OCI-LY7 (cell line): ENCODE measurements at regions not wholly inside any gene's neighbourhood (a gene's known extent, or its start where the extent isn't known, plus 50 kb on each side); places are given as distances from the start of the nearest gene placed in this dataset.
"Not testable (repeated sequence)": the region's sequence is repeated elsewhere in the genome, so short reads cannot be mapped to it uniquely, and the experiment has no call there.

ENCODE experiments used
- BruUV-seq: library from RNA; stranded (reverse); fragments of 400-500 nt; replicated peaks from 2 replicates; lab custom pipeline; 2021; lab: Mats Ljungman, UMichigan
- CTCF ChIA-PET: fragments of 300-600 bp; sonication (Branson Sonifier 250); formaldehyde crosslinking; loops from one replicate; lab custom pipeline; 2022; ENCODE audit warnings: antibody characterized with exemption; ENCODE audit not compliant: unreplicated experiment; lab: Charles Lee
- POLR2A ChIA-PET: fragments of 300-600 bp; sonication (Branson Sonifier 250); formaldehyde crosslinking; loops from one replicate; lab custom pipeline; 2022; ENCODE audit warnings: antibody characterized with exemption; lab: Charles Lee
- DNase-seq: peaks from one replicate; pipeline ENCODE4 v3.0.0-alpha.2; 2015; ENCODE audit warnings: low spot score
- H2AFZ ChIP-seq: fragments of 200-600 bp; sonication (generic), shearing (Covaris generic); 2 replicates; pipeline ENCODE4 v1.6.1; 2014; ENCODE audit warnings: mild to moderate bottlenecking, antibody characterized with exemption, low read length, moderate library complexity
- H3K27ac ChIP-seq: fragments of 200-600 bp; sonication (generic); 2 replicates; pipeline ENCODE4 v1.5.1; 2014; ENCODE audit warnings: mixed run types, low read depth, mild to moderate bottlenecking, moderate library complexity, low read length, inconsistent platforms; ENCODE audit not compliant: poor library complexity, severe bottlenecking
- H3K36me3 ChIP-seq: fragments of 200-600 bp; sonication (generic); 2 replicates; pipeline ENCODE4 v1.6.1; 2014; ENCODE audit warnings: mild to moderate bottlenecking, antibody characterized with exemption, low read length, moderate library complexity, mixed read lengths; ENCODE audit not compliant: insufficient read depth
- H3K4me1 ChIP-seq: fragments of 200-600 bp; sonication (generic); 2 replicates; pipeline ENCODE4 v1.5.1; 2014; ENCODE audit warnings: mild to moderate bottlenecking, low read length; ENCODE audit not compliant: insufficient read depth, poor library complexity, severe bottlenecking
- H3K4me2 ChIP-seq: fragments of 200-600 bp; sonication (generic); 2 replicates; pipeline ENCODE4 v1.6.1; 2014; ENCODE audit warnings: mild to moderate bottlenecking, low read length
- H3K4me3 ChIP-seq: fragments of 200-600 bp; sonication (generic); 2 replicates; pipeline ENCODE4 v1.5.1; 2014; ENCODE audit warnings: mild to moderate bottlenecking, low read depth, low read length; ENCODE audit not compliant: poor library complexity, severe bottlenecking
- H3K79me2 ChIP-seq: fragments of 200-600 bp; sonication (generic); 2 replicates; pipeline ENCODE4 v1.6.1; 2016; ENCODE audit warnings: low read depth, mild to moderate bottlenecking, low read length, moderate library complexity, mixed read lengths; ENCODE audit not compliant: insufficient read depth
- H3K9me2 ChIP-seq: fragments of 200-600 bp; sonication (generic); 2 replicates; pipeline ENCODE4 v1.6.1; 2016; ENCODE audit warnings: mild to moderate bottlenecking, low read length, mixed read lengths; ENCODE audit not compliant: insufficient read depth
- H3K9me3 ChIP-seq: fragments of 200-600 bp; sonication (generic); 2 replicates; pipeline ENCODE4 v1.6.1; 2014; ENCODE audit warnings: mild to moderate bottlenecking, mixed run types, low read length, mixed read lengths
- H4K20me1 ChIP-seq: fragments of 200-600 bp; sonication (generic); 2 replicates; pipeline ENCODE4 v1.6.1; 2014; ENCODE audit warnings: mild to moderate bottlenecking, antibody characterized with exemption, low read length, moderate library complexity, mixed read lengths; ENCODE audit not compliant: insufficient read depth
- EZH2phosphoT487 ChIP-seq: fragments of 200-600 bp; sonication (generic); IDR thresholded peaks from 2 replicates; pipeline ENCODE4 v1.6.1; 2018; ENCODE audit warnings: low read depth, borderline replicate concordance, mild to moderate bottlenecking, mixed run types, antibody characterized with exemption, low read length, moderate library complexity, mixed read lengths
- intact Hi-C: fragments of 100-400 bp; cut with micrococcal nuclease; formaldehyde crosslinking; loops from one replicate; pipeline ENCODE4 v1.10.0; 2022; ENCODE audit not compliant: unreplicated experiment
- TF ChIP-seq, protein P1 (sequence below): fragments of 200-600 bp; sonication (generic); conservative IDR thresholded peaks from 2 replicates; pipeline ENCODE4 v1.5.1; 2014; ENCODE audit warnings: mild to moderate bottlenecking, antibody characterized with exemption, low read length, moderate library complexity, mixed read lengths

GRCh38 chr10:118875087-118875486 is 120.3 kb upstream of the CACUL1 start:
- H3K4me2 ChIP-seq, result no peak overlapping the region
- ChIA-PET CTCF (no interaction called here), POLR2A (no interaction called here)
- DNase-seq, result no peak
- TF ChIP-seq EZH2phosphoT487, result no peak
- TF ChIP-seq, protein P1, sequence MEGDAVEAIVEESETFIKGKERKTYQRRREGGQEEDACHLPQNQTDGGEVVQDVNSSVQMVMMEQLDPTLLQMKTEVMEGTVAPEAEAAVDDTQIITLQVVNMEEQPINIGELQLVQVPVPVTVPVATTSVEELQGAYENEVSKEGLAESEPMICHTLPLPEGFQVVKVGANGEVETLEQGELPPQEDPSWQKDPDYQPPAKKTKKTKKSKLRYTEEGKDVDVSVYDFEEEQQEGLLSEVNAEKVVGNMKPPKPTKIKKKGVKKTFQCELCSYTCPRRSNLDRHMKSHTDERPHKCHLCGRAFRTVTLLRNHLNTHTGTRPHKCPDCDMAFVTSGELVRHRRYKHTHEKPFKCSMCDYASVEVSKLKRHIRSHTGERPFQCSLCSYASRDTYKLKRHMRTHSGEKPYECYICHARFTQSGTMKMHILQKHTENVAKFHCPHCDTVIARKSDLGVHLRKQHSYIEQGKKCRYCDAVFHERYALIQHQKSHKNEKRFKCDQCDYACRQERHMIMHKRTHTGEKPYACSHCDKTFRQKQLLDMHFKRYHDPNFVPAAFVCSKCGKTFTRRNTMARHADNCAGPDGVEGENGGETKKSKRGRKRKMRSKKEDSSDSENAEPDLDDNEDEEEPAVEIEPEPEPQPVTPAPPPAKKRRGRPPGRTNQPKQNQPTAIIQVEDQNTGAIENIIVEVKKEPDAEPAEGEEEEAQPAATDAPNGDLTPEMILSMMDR, result no peak
- H3K79me2 ChIP-seq, result no peaks in the 10 kb centered on the region
- H3K4me3 ChIP-seq, result no peak overlapping the region
- 0 out of 2 replicates have a peak, but pooled peaks cover 3% of the 10 kb centered on the region for H3K9me3 ChIP-seq
- H3K27ac ChIP-seq, result no peak overlapping the region
- no peaks in the 10 kb centered on the region for H3K36me3 ChIP-seq
- no peaks in the 10 kb centered on the region for H3K4me1 ChIP-seq
- H2AFZ ChIP-seq, result no peak overlapping the region
- H3K9me2 ChIP-seq, result no peaks in the 10 kb centered on the region
- H4K20me1 ChIP-seq, result no peaks in the 10 kb centered on the region
- intact Hi-C loops, result no loop called here
- no TSS peak for BruUV-seq

DNA sequence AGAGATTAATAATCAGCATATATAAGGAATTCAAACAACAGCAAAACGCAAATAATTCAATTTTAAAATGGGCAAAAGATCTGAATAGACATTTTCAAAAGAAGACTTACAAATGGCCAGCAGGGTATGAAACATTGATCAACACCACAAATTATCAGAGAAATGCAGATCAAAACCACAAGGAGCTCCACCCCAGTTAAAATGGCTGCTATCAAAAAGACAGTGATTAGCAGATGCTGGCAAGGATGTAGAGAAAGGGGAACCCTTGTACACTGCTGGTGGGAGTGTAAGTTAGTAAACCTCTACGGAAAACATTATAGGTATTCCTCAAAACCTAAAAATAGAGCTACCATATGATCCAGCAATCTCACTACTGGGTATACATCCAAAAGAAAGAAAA is 128.0 kb upstream of the CACUL1 start:
- no peak overlapping the region for H3K27ac ChIP-seq
- DNase-seq, result no peak
- ChIA-PET CTCF (no interaction called here), POLR2A (no interaction called here)
- H3K36me3 ChIP-seq, result no peaks in the 10 kb centered on the region
- no peaks in the 10 kb centered on the region for H4K20me1 ChIP-seq
- intact Hi-C loops, result no loop called here
- no peaks in the 10 kb centered on the region for H3K4me1 ChIP-seq
- no peak for TF ChIP-seq EZH2phosphoT487
- TF ChIP-seq, protein P1, result no peak
- no peaks in the 10 kb centered on the region for H3K79me2 ChIP-seq
- no peaks in the 10 kb centered on the region for H3K9me2 ChIP-seq
- H3K9me3 ChIP-seq, result no peaks in the 10 kb centered on the region
- BruUV-seq, result no TSS peak
- H3K4me3 ChIP-seq, result no peak overlapping the region
- no peak overlapping the region for H2AFZ ChIP-seq
- H3K4me2 ChIP-seq, result no peak overlapping the region

DNA sequence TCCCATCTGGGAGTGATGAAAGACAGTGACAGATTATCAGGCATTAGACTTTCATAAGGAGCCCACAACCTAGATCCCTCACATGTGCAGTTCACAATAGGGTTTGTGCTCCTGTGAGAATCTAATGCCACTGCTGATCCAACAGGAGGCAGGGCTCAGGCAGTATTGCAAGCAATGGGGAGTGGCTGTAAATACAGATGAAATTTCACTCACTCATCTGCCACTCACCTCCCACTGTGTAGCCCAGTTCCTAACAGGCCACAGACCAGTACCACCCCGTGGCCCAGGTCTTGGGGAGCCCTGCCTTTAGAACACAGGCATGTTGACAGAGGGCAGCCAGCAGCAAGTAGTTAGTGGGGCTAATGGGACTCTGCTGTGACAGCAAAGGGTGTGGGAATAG is 137.3 kb upstream of the NANOS1 start:
- DNase-seq, result no peak
- Histone ChIP-seq H3K4me3 (no peak overlapping the region), H3K36me3 (no peaks in the 10 kb centered on the region), H3K27ac (no peak overlapping the region), H3K9me3 (no peaks in the 10 kb centered on the region), H3K79me2 (no peaks in the 10 kb centered on the region), H4K20me1 (no peaks in the 10 kb centered on the region), H3K9me2 (no peaks in the 10 kb centered on the region), H3K4me1 (no peaks in the 10 kb centered on the region), H3K4me2 (no peak overlapping the region), H2AFZ (no peak overlapping the region)
- no TSS peak for BruUV-seq
- ChIA-PET CTCF (no interaction called here), POLR2A (no interaction called here)
- intact Hi-C loops, result no loop called here
- TF ChIP-seq EZH2phosphoT487, result no peak
- TF ChIP-seq, protein P1, result no peak

- H3K36me3 ChIP-seq, CTCF ChIA-PET, H3K9me3 ChIP-seq, H3K79me2 ChIP-seq, H2AFZ ChIP-seq, H3K4me1 ChIP-seq, DNase-seq, intact Hi-C loops, H4K20me1 ChIP-seq, BruUV-seq, H3K27ac ChIP-seq, H3K4me2 ChIP-seq, H3K9me2 ChIP-seq, H3K4me3 ChIP-seq, POLR2A ChIA-PET: not testable (repeated sequence)
These were observed 134.6 kb upstream of the NANOS1 start for GRCh38 chr10:118894891-118895290.
